Sigmoid colon (tissue), 6 donors: ENCODE measurements at regions not wholly inside any gene's neighbourhood (a gene's known extent, or its start where the extent isn't known, plus 50 kb on each side); places are given as distances from the start of the nearest gene placed in this dataset.
"Not testable (repeated sequence)": the region's sequence is repeated elsewhere in the genome, so short reads cannot be mapped to it uniquely, and the experiment has no call there.

Source experiments
- DNase-seq: peaks from one replicate; pipeline ENCODE4 v3.0.0-alpha.2; 2019
- H3K27ac ChIP-seq, 4 donors: fragments of 200-600 bp; sonication (generic); one replicate each; pipeline ENCODE4 v1.5.1; 2016 to 2019; ENCODE audit warnings: mild to moderate bottlenecking in 1 of 4
- H3K27me3 ChIP-seq, 3 donors: fragments of 200-600 bp; sonication (generic); one replicate each; pipeline ENCODE4 v1.5.1; 2019; ENCODE audit warnings: mild to moderate bottlenecking in 1 of 3
- H3K36me3 ChIP-seq, 4 donors: fragments of 200-600 bp; sonication (generic); one replicate each; pipeline ENCODE4 v1.5.1; 2016 to 2019
- H3K4me1 ChIP-seq, 4 donors: fragments of 200-600 bp; sonication (generic); one replicate each; pipeline ENCODE4 v1.5.1; 2017 to 2019
- H3K4me3 ChIP-seq, 4 donors: fragments of 200-600 bp; sonication (generic); one replicate each; pipeline ENCODE4 v1.5.1; 2017 to 2019; ENCODE audit warnings: mild to moderate bottlenecking in 2 of 4, moderate library complexity in 1 of 4
- H3K9me3 ChIP-seq, 4 donors: fragments of 200-600 bp in 3 of 4; sonication (generic) in 3 of 4; one replicate each; pipeline versions ENCODE4 v1.5.1 to v1.6.1; 2013 to 2019
- EP300 ChIP-seq, 4 donors: sonication (generic); formaldehyde crosslinking; IDR thresholded peaks; one replicate each; pipeline ENCODE4 v1.6.1; 2017; ENCODE audit warnings: antibody characterized with exemption in 4 of 4
- POLR2A ChIP-seq, 2 donors: fragments of 450-650 bp; IDR thresholded peaks; one replicate each; pipeline ENCODE4 v1.6.1; 2016; ENCODE audit warnings: antibody characterized with exemption in 2 of 2, mild to moderate bottlenecking in 2 of 2, moderate library complexity in 2 of 2
- POLR2AphosphoS5 ChIP-seq, 4 donors: sonication (generic); formaldehyde crosslinking; IDR thresholded peaks; one replicate each; pipeline ENCODE4 v1.6.1; 2017; ENCODE audit warnings: antibody characterized with exemption in 4 of 4
- WGBS, 2 donors: extraction: QIAGEN DNeasy Blood & Tissue Kit; methylation state at CpG; one replicate each; pipeline ENCODE4 v1.1.7; 2013; 5-methylcytosine and 5-hydroxymethylcytosine counted together
- intact Hi-C: fragments of 100-400 bp; cut with DNase I; formaldehyde crosslinking; loops from one replicate; pipeline ENCODE4 v1.15.1; 2023
- TF ChIP-seq, protein P1 (sequence below), 4 experiments: fragments of 450-650 bp in 3 of 4; fragments of 200-600 bp in 1 of 4; IDR thresholded peaks; one replicate each; pipeline ENCODE4 v1.5.1; 2016 to 2019; ENCODE audit warnings: antibody characterized with exemption in 4 of 4, mild to moderate bottlenecking in 3 of 4, moderate library complexity in 2 of 4
- donor health status: healthy with polysubstance abuse.
- donor health status: healthy.

DNA sequence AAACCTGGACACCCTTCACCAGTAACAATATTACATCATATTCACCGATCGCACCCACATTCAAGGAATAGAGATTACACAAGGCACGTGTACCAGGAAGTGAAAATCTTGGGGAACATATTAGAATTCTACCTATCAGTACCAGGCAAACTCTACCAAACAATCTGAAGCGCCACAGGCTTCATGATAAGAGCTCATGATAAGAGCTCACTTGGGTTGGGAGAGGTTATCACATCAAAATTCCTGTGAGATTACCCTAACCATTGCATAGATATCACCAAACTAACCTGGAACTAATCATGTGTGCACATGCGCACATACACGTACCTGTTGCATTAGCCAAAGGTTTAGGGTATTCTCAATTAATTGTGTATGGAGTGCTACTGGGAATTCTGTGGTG, 1861.3 kb downstream of the PCDH9 start:
- H3K9me3 ChIP-seq: peaks cover 0 to 2% (median 0%) of the 10 kb centered on the region in 4 donors
- no peak for DNase-seq
- 86 to 91% methylated on average over 6 of the region's 6 CpGs for WGBS, 2 donors
- no peak overlapping the region for H3K4me3 ChIP-seq
- H3K27ac ChIP-seq: no peak overlapping the region
- H3K36me3 ChIP-seq: no peaks in the 10 kb centered on the region
- H3K27me3 ChIP-seq: no peaks in the 10 kb centered on the region
- no peaks in the 10 kb centered on the region for H3K4me1 ChIP-seq
- intact Hi-C loops: no loop called here
- TF ChIP-seq EP300 (IDR thresholded peaks at IDR 0.05) (no peak), POLR2AphosphoS5 (IDR thresholded peaks at IDR 0.05) (no peak), POLR2A (IDR thresholded peaks at IDR 0.05) (no peak)
- TF ChIP-seq, protein P1, sequence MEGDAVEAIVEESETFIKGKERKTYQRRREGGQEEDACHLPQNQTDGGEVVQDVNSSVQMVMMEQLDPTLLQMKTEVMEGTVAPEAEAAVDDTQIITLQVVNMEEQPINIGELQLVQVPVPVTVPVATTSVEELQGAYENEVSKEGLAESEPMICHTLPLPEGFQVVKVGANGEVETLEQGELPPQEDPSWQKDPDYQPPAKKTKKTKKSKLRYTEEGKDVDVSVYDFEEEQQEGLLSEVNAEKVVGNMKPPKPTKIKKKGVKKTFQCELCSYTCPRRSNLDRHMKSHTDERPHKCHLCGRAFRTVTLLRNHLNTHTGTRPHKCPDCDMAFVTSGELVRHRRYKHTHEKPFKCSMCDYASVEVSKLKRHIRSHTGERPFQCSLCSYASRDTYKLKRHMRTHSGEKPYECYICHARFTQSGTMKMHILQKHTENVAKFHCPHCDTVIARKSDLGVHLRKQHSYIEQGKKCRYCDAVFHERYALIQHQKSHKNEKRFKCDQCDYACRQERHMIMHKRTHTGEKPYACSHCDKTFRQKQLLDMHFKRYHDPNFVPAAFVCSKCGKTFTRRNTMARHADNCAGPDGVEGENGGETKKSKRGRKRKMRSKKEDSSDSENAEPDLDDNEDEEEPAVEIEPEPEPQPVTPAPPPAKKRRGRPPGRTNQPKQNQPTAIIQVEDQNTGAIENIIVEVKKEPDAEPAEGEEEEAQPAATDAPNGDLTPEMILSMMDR (IDR thresholded peaks at IDR 0.05): no peak

GRCh38 chr13:65353951-65354350, 1876.2 kb downstream of the PCDH9 start:
- H3K4me3 ChIP-seq: no peak overlapping the region
- H3K27me3 ChIP-seq: no peaks in the 10 kb centered on the region
- H3K27ac ChIP-seq: no peak overlapping the region
- DNase-seq: no peak
- no peak for TF ChIP-seq EP300 (IDR thresholded peaks at IDR 0.05)
- no peak for TF ChIP-seq POLR2AphosphoS5 (IDR thresholded peaks at IDR 0.05)
- TF ChIP-seq, protein P1 (IDR thresholded peaks at IDR 0.05): no peak
- no peak for TF ChIP-seq POLR2A (IDR thresholded peaks at IDR 0.05)
- intact Hi-C loops: no loop called here
- no peaks in the 10 kb centered on the region for H3K36me3 ChIP-seq
- H3K9me3 ChIP-seq: no peaks in the 10 kb centered on the region
- H3K4me1 ChIP-seq: no peaks in the 10 kb centered on the region
- 93 to 96% methylated on average over 2 of the region's 2 CpGs for WGBS, 2 donors

GRCh38 chr13:65353150-65353549, 1877.0 kb downstream of the PCDH9 start:
- intact Hi-C loops, H3K4me1 ChIP-seq, H3K9me3 ChIP-seq, H3K27ac ChIP-seq, H3K4me3 ChIP-seq, H3K36me3 ChIP-seq, H3K27me3 ChIP-seq, DNase-seq: not testable (repeated sequence)
- 71 to 85% methylated on average over 3 of the region's 3 CpGs for WGBS, 2 donors

DNA sequence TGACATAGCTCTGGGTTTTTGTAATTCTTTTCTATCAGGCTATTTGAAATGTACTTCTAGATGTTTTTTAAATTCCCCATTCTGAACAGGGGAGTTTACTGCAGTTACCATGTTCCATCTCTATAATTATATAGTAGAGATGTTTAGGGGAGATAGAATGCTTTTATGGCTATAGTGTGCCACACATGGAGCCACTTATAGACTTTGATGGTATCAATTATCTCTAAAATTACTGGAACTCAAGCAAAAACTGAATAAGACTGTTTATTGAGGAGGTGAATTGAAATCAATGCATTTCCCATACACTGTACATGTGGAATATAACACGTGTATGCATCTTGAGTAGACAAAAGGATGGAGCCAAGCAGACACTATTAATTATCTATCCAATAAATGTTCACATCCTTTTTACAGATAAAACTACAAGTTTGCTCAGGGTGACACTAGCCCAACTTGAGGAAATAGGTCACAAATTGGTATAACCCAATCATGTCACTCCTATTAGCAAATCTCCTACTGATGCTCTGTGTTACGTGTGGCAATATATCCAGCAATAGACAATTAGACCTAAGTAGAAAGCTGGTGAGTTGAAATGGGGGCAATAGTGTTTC, 1882.6 kb downstream of the PCDH9 start:
- TF ChIP-seq, protein P1 (IDR thresholded peaks at IDR 0.05): no peak
- TF ChIP-seq EP300 (IDR thresholded peaks at IDR 0.05): no peak
- no peak for TF ChIP-seq POLR2A (IDR thresholded peaks at IDR 0.05)
- no peak for TF ChIP-seq POLR2AphosphoS5 (IDR thresholded peaks at IDR 0.05)
- peaks cover 0 to 2% (median 0%) of the 10 kb centered on the region in 4 donors for H3K9me3 ChIP-seq
- no peak for DNase-seq
- intact Hi-C loops: no loop called here
- no peak overlapping the region for H3K27ac ChIP-seq
- 84 to 87% methylated on average over 2 of the region's 2 CpGs for WGBS, 2 donors
- H3K27me3 ChIP-seq: no peaks in the 10 kb centered on the region
- no peaks in the 10 kb centered on the region for H3K36me3 ChIP-seq
- no peaks in the 10 kb centered on the region for H3K4me1 ChIP-seq
- H3K4me3 ChIP-seq: no peak overlapping the region

DNA sequence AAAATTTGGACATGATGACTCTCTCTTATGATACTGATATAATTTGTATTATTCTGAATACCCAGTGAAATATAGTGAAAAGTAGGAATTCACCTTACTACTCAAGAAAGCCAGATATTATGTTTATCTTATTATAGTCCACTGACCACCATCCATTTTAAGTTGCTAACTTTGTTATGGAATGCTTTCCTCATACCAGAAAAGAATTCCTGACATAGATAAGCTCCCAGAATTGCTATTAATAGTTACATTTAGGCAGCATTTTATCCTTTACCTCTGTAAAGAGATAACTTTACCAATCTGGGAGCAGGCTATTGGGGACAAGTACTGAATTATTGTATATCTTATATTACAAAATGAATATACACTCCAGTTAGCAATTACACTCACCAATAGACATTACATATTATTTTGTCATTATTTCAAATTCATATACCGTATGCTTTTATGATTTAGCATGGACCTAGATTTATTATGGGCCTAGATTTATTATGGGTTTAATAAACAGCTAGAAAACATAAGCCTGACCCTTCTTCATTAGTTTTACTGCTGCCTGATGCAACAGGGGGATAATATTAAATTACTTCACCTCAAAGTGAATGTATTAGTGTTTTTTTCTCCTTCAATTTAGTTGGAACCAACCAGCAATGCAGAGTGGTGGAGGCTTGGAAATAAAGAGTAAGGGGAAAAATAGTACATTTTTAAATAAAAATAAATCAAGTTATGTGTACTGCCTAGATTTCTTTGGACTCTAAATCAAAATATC, 1886.1 kb downstream of the PCDH9 start:
- Histone ChIP-seq H3K4me3 (no peak overlapping the region), H3K4me1 (no peaks in the 10 kb centered on the region), H3K27me3 (no peaks in the 10 kb centered on the region), H3K36me3 (no peaks in the 10 kb centered on the region), H3K9me3 (peaks cover 0 to 2% (median 0%) of the 10 kb centered on the region in 4 donors), H3K27ac (no peak overlapping the region)
- intact Hi-C loops: no loop called here
- 1 to 40% methylated on average over 1 of the region's 1 CpG for WGBS, 2 donors
- no peak for TF ChIP-seq EP300 (IDR thresholded peaks at IDR 0.05)
- no peak for TF ChIP-seq POLR2AphosphoS5 (IDR thresholded peaks at IDR 0.05)
- TF ChIP-seq POLR2A (IDR thresholded peaks at IDR 0.05): no peak
- TF ChIP-seq, protein P1 (IDR thresholded peaks at IDR 0.05): no peak
- DNase-seq: no peak
